ENCODE measurements at regions not wholly inside any gene's neighbourhood (a gene's known extent, or its start where the extent isn't known, plus 50 kb on each side); places are given as distances from the start of the nearest gene placed in this dataset.

DNA sequence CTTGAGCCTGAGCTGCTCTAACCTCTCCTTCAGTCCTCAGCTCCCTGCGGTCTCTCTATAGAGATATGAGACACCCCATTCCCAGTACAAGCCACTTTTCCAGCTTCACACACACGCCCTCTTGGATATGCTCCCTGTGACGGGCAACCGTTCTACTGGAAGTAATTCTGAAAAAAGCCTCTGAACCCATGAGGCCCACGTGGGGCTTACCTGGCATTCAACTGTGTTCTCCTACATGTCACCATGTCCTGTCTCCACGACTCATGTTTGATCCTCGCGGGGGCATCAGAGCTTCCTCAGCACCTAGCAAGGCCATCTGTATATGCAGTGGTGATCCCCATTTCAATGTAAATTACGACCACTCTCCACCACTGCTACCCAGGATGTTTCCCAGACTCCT lies 69.2 kb upstream of the DUSP22 start:
- no peak for DNase-seq
- no peak overlapping the region for H3K4me3 ChIP-seq
- H3K9me3 ChIP-seq (ENCODE audit: insufficient read depth, low read depth), result no peaks in the 10 kb centered on the region
- intact Hi-C loops (cut with micrococcal nuclease; ENCODE audit: unreplicated experiment), result no loop called here
- H4K20me1 ChIP-seq (ENCODE audit: insufficient read depth), result no peaks in the 10 kb centered on the region
- BruUV-seq (replicated peaks), result no TSS peak
- no peak overlapping the region for H3K27ac ChIP-seq
- H3K79me2 ChIP-seq (ENCODE audit: low read depth), result no peaks in the 10 kb centered on the region
- CTCF ChIA-PET, result no interaction called here
- H3F3A ChIP-seq (ENCODE audit: insufficient read depth, low read depth), result no peaks in the 10 kb centered on the region
- POLR2A ChIA-PET (ENCODE audit: unreplicated experiment), result no interaction called here
- no peaks in the 10 kb centered on the region for H3K4me1 ChIP-seq (replicated peaks; ENCODE audit: insufficient read depth)
- TF ChIP-seq, protein P1, sequence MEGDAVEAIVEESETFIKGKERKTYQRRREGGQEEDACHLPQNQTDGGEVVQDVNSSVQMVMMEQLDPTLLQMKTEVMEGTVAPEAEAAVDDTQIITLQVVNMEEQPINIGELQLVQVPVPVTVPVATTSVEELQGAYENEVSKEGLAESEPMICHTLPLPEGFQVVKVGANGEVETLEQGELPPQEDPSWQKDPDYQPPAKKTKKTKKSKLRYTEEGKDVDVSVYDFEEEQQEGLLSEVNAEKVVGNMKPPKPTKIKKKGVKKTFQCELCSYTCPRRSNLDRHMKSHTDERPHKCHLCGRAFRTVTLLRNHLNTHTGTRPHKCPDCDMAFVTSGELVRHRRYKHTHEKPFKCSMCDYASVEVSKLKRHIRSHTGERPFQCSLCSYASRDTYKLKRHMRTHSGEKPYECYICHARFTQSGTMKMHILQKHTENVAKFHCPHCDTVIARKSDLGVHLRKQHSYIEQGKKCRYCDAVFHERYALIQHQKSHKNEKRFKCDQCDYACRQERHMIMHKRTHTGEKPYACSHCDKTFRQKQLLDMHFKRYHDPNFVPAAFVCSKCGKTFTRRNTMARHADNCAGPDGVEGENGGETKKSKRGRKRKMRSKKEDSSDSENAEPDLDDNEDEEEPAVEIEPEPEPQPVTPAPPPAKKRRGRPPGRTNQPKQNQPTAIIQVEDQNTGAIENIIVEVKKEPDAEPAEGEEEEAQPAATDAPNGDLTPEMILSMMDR (conservative IDR thresholded peaks at IDR 0.05), result no peak
- no peak for TF ChIP-seq EZH2 (IDR thresholded peaks at IDR 0.05; ENCODE audit: low read depth)
- H3K9me2 ChIP-seq (ENCODE audit: insufficient read depth), result no peaks in the 10 kb centered on the region
- H3K27me3 ChIP-seq (ENCODE audit: insufficient read depth, low read depth), result no peaks in the 10 kb centered on the region; the same call in 1 of the 2 replicates
- H3K36me3 ChIP-seq (ENCODE audit: low read depth), result no peaks in the 10 kb centered on the region
- H2AFZ ChIP-seq, result no peak overlapping the region
- no peak overlapping the region for H3K4me2 ChIP-seq

DNA sequence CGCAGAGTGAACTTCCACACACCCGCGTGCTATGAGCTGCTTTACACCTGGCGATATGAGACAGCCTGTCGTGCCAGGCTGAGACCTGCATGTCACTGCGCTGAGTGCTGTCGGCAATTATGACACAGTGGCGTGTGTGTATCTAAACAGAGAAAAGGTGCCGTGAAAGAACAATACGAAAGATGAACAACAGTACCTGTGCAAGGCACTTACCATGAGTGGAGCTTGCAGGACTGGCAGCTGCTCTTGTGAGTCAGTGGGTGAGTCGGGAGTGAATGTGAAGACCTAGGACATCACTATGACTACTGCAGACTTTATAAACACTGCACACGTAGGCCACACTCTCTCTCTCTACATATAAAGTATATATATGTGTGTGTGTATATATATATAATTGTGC lies 68.5 kb upstream of the DUSP22 start:
- Histone ChIP-seq H2AFZ (no peak overlapping the region), H3F3A (ENCODE audit: insufficient read depth, low read depth) (no peaks in the 10 kb centered on the region), H3K27me3 (ENCODE audit: insufficient read depth, low read depth) (no peaks in the 10 kb centered on the region; the same call in 1 of the 2 replicates), H3K9me3 (ENCODE audit: insufficient read depth, low read depth) (no peaks in the 10 kb centered on the region), H3K27ac (no peak overlapping the region), H4K20me1 (ENCODE audit: insufficient read depth) (no peaks in the 10 kb centered on the region), H3K4me1 (replicated peaks; ENCODE audit: insufficient read depth) (no peaks in the 10 kb centered on the region), H3K4me3 (no peak overlapping the region), H3K9me2 (ENCODE audit: insufficient read depth) (no peaks in the 10 kb centered on the region), H3K4me2 (no peak overlapping the region), H3K36me3 (ENCODE audit: low read depth) (no peaks in the 10 kb centered on the region), H3K79me2 (ENCODE audit: low read depth) (no peaks in the 10 kb centered on the region)
- ChIA-PET CTCF (no interaction called here), POLR2A (ENCODE audit: unreplicated experiment) (no interaction called here)
- intact Hi-C loops (cut with micrococcal nuclease; ENCODE audit: unreplicated experiment), result no loop called here
- BruUV-seq (replicated peaks), result no TSS peak
- TF ChIP-seq, protein P1 (conservative IDR thresholded peaks at IDR 0.05), result no peak
- no peak for TF ChIP-seq EZH2 (IDR thresholded peaks at IDR 0.05; ENCODE audit: low read depth)
- DNase-seq, result no peak

DNA sequence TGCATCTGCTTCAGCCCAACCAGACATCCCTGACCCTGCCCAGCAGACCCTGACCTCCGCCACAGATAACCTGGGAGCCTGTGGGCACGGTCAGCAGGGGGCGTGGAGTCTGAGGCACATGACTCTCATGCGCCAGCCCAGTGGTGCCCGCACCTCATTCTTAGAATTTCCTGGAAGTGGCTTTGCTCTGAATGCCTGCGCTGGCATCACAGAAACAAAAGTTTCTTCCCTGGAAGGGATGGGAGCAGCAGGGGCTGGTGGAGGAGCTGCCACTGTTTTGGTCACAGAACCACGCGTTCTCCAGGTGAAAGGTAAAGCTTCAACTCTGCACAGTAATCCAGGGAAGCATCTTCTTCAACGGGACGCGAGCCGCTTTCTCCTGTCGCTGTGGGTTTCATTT lies 67.9 kb upstream of the DUSP22 start:
- no TSS peak for BruUV-seq (replicated peaks)
- CTCF ChIA-PET, result interaction anchor here (0.6 kb wide), 1 partner anchor 10 kb away, joined by 4 read pairs; no protein-coding TSS in a partner anchor

More for the DNA sequence above, 67.9 kb upstream of the DUSP22 start:
- no peaks in the 10 kb centered on the region for H4K20me1 ChIP-seq (ENCODE audit: insufficient read depth)
- no peaks in the 10 kb centered on the region for H3K4me1 ChIP-seq (replicated peaks; ENCODE audit: insufficient read depth)
- no peak for TF ChIP-seq EZH2 (IDR thresholded peaks at IDR 0.05; ENCODE audit: low read depth)
- TF ChIP-seq, protein P1 (conservative IDR thresholded peaks at IDR 0.05), result no peak
- H3K27ac ChIP-seq, result no peak overlapping the region
- H3K4me3 ChIP-seq, result no peak overlapping the region
- H3K27me3 ChIP-seq (ENCODE audit: insufficient read depth, low read depth), result no peaks in the 10 kb centered on the region; the same call in 1 of the 2 replicates
- H3K36me3 ChIP-seq (ENCODE audit: low read depth), result no peaks in the 10 kb centered on the region
- no peak overlapping the region for H2AFZ ChIP-seq
- H3K4me2 ChIP-seq, result no peak overlapping the region
- H3K9me2 ChIP-seq (ENCODE audit: insufficient read depth), result no peaks in the 10 kb centered on the region
- POLR2A ChIA-PET (ENCODE audit: unreplicated experiment), result no interaction called here
- intact Hi-C loops (cut with micrococcal nuclease; ENCODE audit: unreplicated experiment), result no loop called here
- H3F3A ChIP-seq (ENCODE audit: insufficient read depth, low read depth), result no peaks in the 10 kb centered on the region
- DNase-seq, result no peak
- no peaks in the 10 kb centered on the region for H3K9me3 ChIP-seq (ENCODE audit: insufficient read depth, low read depth)
- no peaks in the 10 kb centered on the region for H3K79me2 ChIP-seq (ENCODE audit: low read depth)

Measured in PC-9 (cell line).